GM12878 (cell line): ENCODE measurements at regions not wholly inside any gene's neighbourhood (a gene's known extent, or its start where the extent isn't known, plus 50 kb on each side); places are given as distances from the start of the nearest gene placed in this dataset.
"Not testable (repeated sequence)": the region's sequence is repeated elsewhere in the genome, so short reads cannot be mapped to it uniquely, and the experiment has no call there.

ENCODE experiments used
- ATAC-seq: fragments of 200-7000 bp; cut with Tn5 transposase; 3 replicates; pipeline ENCODE4 v1.9.1; 2020; ENCODE audit warnings: mild to moderate bottlenecking, moderate library complexity
- BruUV-seq: library from RNA; stranded (reverse); fragments of 400-500 nt; replicated peaks from 2 replicates; lab custom pipeline; 2021; lab: Mats Ljungman, UMichigan
- CTCF ChIA-PET: fragments of 300-600 bp; sonication (Branson Sonifier 250); formaldehyde crosslinking; extraction: SDS; loops from one replicate; lab custom pipeline; 2021; ENCODE audit warnings: inconsistent platforms; lab: Yijun Ruan, JAX
- POLR2A ChIA-PET: fragments of 350-600 bp; formaldehyde crosslinking; extraction: SDS; loops from one replicate; lab custom pipeline; 2021; ENCODE audit warnings: inconsistent platforms; lab: Charles Lee
- RAD21 ChIA-PET: fragments of 300-600 bp; sonication (Branson Sonifier 250); formaldehyde crosslinking; loops from one replicate; lab custom pipeline; 2023; ENCODE audit warnings: antibody characterized with exemption; ENCODE audit not compliant: unreplicated experiment; lab: Charles Lee
- SMC1A ChIA-PET: fragments of 300-600 bp; sonication (Branson Sonifier 250); formaldehyde crosslinking; loops from one replicate; lab custom pipeline; 2023; ENCODE audit not compliant: unreplicated experiment, uncharacterized antibody; lab: Charles Lee
- DNase-seq: peaks from one replicate; pipeline ENCODE4 v3.0.0-alpha.2; 2011; ENCODE audit warnings: low read depth, low spot score
- FAIRE-seq: peaks from 3 replicates; lab custom pipeline; 2011; peaks lifted over from hg19 to GRCh38; lab: Jason Lieb, UNC
- H2AFZ ChIP-seq: 2 replicates; pipeline ENCODE4 v1.6.0; 2011; ENCODE audit warnings: low read depth, low read length, control low read depth; ENCODE audit not compliant: control insufficient read depth
- H3K27ac ChIP-seq: 2 replicates; pipeline ENCODE4 v1.5.1; 2011; ENCODE audit warnings: control low read depth; ENCODE audit not compliant: control insufficient read depth, insufficient read depth
- H3K27me3 ChIP-seq, 2 experiments: replicated peaks in 1 of 2; 2 replicates each; pipeline versions ENCODE4 v1.6.0 to v1.6.1; 2011; ENCODE audit warnings: low read length in 1 of 2; ENCODE audit not compliant: control insufficient read depth in 2 of 2, insufficient read depth in 2 of 2
- H3K36me3 ChIP-seq, 2 experiments: 2 replicates each; pipeline ENCODE4 v1.5.1; 2011; ENCODE audit warnings: low read length in 1 of 2; ENCODE audit not compliant: control insufficient read depth in 2 of 2, insufficient read depth in 2 of 2
- H3K4me1 ChIP-seq: 2 replicates; pipeline ENCODE4 v1.6.1; 2011; ENCODE audit warnings: mild to moderate bottlenecking, low read length, moderate library complexity, mixed read lengths; ENCODE audit not compliant: control insufficient read depth, insufficient read depth
- H3K4me2 ChIP-seq: 2 replicates; pipeline ENCODE4 v1.6.0; 2011; ENCODE audit warnings: control low read depth; ENCODE audit not compliant: control insufficient read depth, insufficient read depth
- H3K4me3 ChIP-seq: fragments of 200-600 bp; sonication (generic); 2 replicates; pipeline ENCODE4 v1.5.1; 2016
- H3K79me2 ChIP-seq: 2 replicates; pipeline ENCODE4 v1.6.0; 2011; ENCODE audit warnings: low read length; ENCODE audit not compliant: control insufficient read depth, insufficient read depth
- H3K9ac ChIP-seq: 2 replicates; pipeline ENCODE4 v1.8.0; 2011; ENCODE audit warnings: low read length, control low read depth, mixed read lengths; ENCODE audit not compliant: control insufficient read depth, insufficient read depth
- H3K9me3 ChIP-seq: replicated peaks from 3 replicates; pipeline ENCODE4 v1.5.1; 2011; ENCODE audit warnings: mild to moderate bottlenecking, low read length; ENCODE audit not compliant: control insufficient read depth, insufficient read depth
- H4K20me1 ChIP-seq: 2 replicates; pipeline ENCODE4 v1.6.0; 2011; ENCODE audit not compliant: control insufficient read depth, insufficient read depth
- HDAC6 ChIP-seq: fragments of 200-600 bp; sonication (generic); IDR thresholded peaks from one replicate; pipeline ENCODE4 v1.8.0; 2017; ENCODE audit warnings: antibody characterized with exemption; ENCODE audit not compliant: unreplicated experiment
- NFIC ChIP-seq: IDR thresholded peaks from 2 replicates; pipeline ENCODE4 v1.6.1; 2012; ENCODE audit warnings: low read depth, mild to moderate bottlenecking, inconsistent platforms, low read length, moderate library complexity
- POLR2A ChIP-seq: IDR thresholded peaks from 2 replicates; pipeline ENCODE4 v1.6.1; 2011; ENCODE audit warnings: low read depth, mild to moderate bottlenecking, low read length
- RAD51 ChIP-seq: fragments of 450-650 bp; IDR thresholded peaks from 2 replicates; pipeline ENCODE4 v1.6.1; 2016; ENCODE audit warnings: moderate library complexity, mild to moderate bottlenecking, inconsistent platforms
- SIX5 ChIP-seq: IDR thresholded peaks from 2 replicates; pipeline ENCODE4 v1.6.1; 2011; ENCODE audit warnings: mild to moderate bottlenecking, low read depth, low read length, moderate library complexity; ENCODE audit not compliant: severe bottlenecking
- SP1 ChIP-seq: IDR thresholded peaks from one replicate; pipeline ENCODE4 v1.6.1; 2011; ENCODE audit warnings: low read depth, low read length
- WGBS: methylation state at CpG from one replicate; pipeline ENCODE4 v1.1.6; 2016; ENCODE audit warnings: low lambda C conversion rate; ENCODE audit not compliant: insufficient replicate concordance, insufficient coverage; ENCODE audit errors: missing lambda C conversion rate; 5-methylcytosine and 5-hydroxymethylcytosine counted together
- in situ Hi-C: fragments of 300-500 bp; cut with MboI; formaldehyde crosslinking; loops from 9 replicates; pipeline ENCODE4 v1.14.3; 2018; ENCODE audit warnings: mixed read lengths
- intact Hi-C: fragments of 100-400 bp; cut with micrococcal nuclease; formaldehyde crosslinking; loops from one replicate; pipeline ENCODE4 v1.14.2; 2022; ENCODE audit not compliant: unreplicated experiment

GRCh38 chr4:42761804-42762203, 104.9 kb upstream of the ATP8A1 start:
- Histone ChIP-seq H3K4me3 (no peak overlapping the region), H3K9me3 (no peaks in the 10 kb centered on the region), H3K4me1 (no peaks in the 10 kb centered on the region), H2AFZ (no peak overlapping the region), H3K9ac (no peak overlapping the region), H3K27me3 (no peaks in the 10 kb centered on the region; a peak in 2 of 4 replicates), H3K36me3 (no peaks in the 10 kb centered on the region), H3K79me2 (no peaks in the 10 kb centered on the region), H3K27ac (no peak overlapping the region), H4K20me1 (no peaks in the 10 kb centered on the region), H3K4me2 (no peak overlapping the region)
- WGBS, result 51% methylated on average over 2 of the region's 2 CpGs
- SMC1A ChIA-PET, result interaction anchor here (0.6 to 1.4 kb wide), 4 partner anchors 9 to 392 kb away, joined by 3 to 5 read pairs (median 4); no protein-coding TSS in a partner anchor
- no TSS peak for BruUV-seq
- in situ Hi-C loops (no loop called here), intact Hi-C loops (no loop called here)
- POLR2A ChIA-PET, result no interaction called here
- FAIRE-seq, result no peak
- no peak for DNase-seq
- TF ChIP-seq NFIC (no peak), POLR2A (no peak), HDAC6 (no peak), RAD51 (no peak), SIX5 (no peak), SP1 (no peak)
- CTCF ChIA-PET, result interaction anchor here (1.1 to 1.7 kb wide), 3 partner anchors 8 to 390 kb away, joined by 3 to 4 read pairs (median 3); no protein-coding TSS in a partner anchor
- ATAC-seq, result no peak
- RAD21 ChIA-PET, result interaction anchor here (1.0 kb wide), 1 partner anchor 84 kb away, joined by 3 read pairs; no protein-coding TSS in a partner anchor

GRCh38 chr4:42754965-42755364, 98.1 kb upstream of the ATP8A1 start:
- in situ Hi-C loops, result loop anchor here (5.0 kb wide), 1 partner anchor 183 kb away; no protein-coding TSS in a partner anchor

More at GRCh38 chr4:42754965-42755364, 98.1 kb upstream of the ATP8A1 start:
- POLR2A ChIA-PET, H3K79me2 ChIP-seq, H3K9ac ChIP-seq, H3K4me3 ChIP-seq, ATAC-seq, H3K4me2 ChIP-seq, intact Hi-C loops, FAIRE-seq, H2AFZ ChIP-seq, H3K4me1 ChIP-seq, BruUV-seq, H3K9me3 ChIP-seq, H3K27ac ChIP-seq, H3K27me3 ChIP-seq, H3K36me3 ChIP-seq, SMC1A ChIA-PET, H4K20me1 ChIP-seq, DNase-seq: not testable (repeated sequence)
- CTCF ChIA-PET, result interaction anchor here (2.1 kb wide), 1 partner anchor 186 kb away, joined by 8 read pairs; no protein-coding TSS in a partner anchor
- RAD21 ChIA-PET, result interaction anchor here (1.4 kb wide), 1 partner anchor 22 kb away, joined by 3 read pairs; no protein-coding TSS in a partner anchor
- WGBS, result 49% methylated on average over 2 of the region's 2 CpGs
